ENCODE measurements at regions not wholly inside any gene's neighbourhood (a gene's known extent, or its start where the extent isn't known, plus 50 kb on each side); places are given as distances from the start of the nearest gene placed in this dataset.

DNA sequence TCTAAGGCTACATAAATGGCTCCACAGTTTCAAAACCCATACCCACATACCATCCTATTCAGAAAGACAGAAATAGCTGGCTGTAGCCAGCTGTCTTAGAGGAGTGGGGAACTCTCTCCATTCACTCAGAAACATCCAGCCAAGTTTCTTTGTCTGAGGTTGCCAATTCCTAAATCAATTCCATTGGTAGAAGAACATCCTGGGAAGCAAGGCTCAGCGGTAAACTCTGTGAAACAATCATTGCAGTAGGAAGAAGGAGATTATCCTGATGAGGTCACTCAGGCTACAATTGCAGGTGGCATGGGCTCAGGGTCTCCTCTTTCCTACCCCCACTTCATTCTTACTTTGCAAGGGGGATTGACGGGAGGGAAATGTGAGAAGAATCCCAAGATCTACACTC is 154.0 kb downstream of the ETV1 start:
- Histone ChIP-seq H3K79me2 (replicated peaks; ENCODE audit: insufficient read depth) (no peaks in the 10 kb centered on the region), H3K4me1 (ENCODE audit: insufficient read depth) (peaks cover 18% of the 10 kb centered on the region), H3K9me2 (ENCODE audit: insufficient read depth) (no peaks in the 10 kb centered on the region), H4K20me1 (replicated peaks; ENCODE audit: insufficient read depth) (no peaks in the 10 kb centered on the region), H3F3A (replicated peaks; ENCODE audit: low read depth) (no peaks in the 10 kb centered on the region), H3K27ac (ENCODE audit: low read depth) (no peak overlapping the region), H3K36me3 (ENCODE audit: insufficient read depth) (no peaks in the 10 kb centered on the region), H3K27me3 (ENCODE audit: insufficient read depth) (no peaks in the 10 kb centered on the region), H3K4me3 (no peak overlapping the region), H2AFZ (no peak overlapping the region), H3K4me2 (no peak overlapping the region)
- H3K9me3 Mint-ChIP-seq = no peaks in the 10 kb centered on the region
- peaks cover 2% of the 10 kb centered on the region for H3K27me3 Mint-ChIP-seq (ENCODE audit: insufficient read depth, low read depth, poor library complexity)
- H3K27ac Mint-ChIP-seq = no peak overlapping the region; the same call in none of the 2 replicates
- peaks cover 35% of the 10 kb centered on the region for H3K4me1 Mint-ChIP-seq
- DNase-seq (ENCODE audit: low spot score) (peak; percentile 29), ATAC-seq (peak; percentile 74)
- TF ChIP-seq, protein P1, sequence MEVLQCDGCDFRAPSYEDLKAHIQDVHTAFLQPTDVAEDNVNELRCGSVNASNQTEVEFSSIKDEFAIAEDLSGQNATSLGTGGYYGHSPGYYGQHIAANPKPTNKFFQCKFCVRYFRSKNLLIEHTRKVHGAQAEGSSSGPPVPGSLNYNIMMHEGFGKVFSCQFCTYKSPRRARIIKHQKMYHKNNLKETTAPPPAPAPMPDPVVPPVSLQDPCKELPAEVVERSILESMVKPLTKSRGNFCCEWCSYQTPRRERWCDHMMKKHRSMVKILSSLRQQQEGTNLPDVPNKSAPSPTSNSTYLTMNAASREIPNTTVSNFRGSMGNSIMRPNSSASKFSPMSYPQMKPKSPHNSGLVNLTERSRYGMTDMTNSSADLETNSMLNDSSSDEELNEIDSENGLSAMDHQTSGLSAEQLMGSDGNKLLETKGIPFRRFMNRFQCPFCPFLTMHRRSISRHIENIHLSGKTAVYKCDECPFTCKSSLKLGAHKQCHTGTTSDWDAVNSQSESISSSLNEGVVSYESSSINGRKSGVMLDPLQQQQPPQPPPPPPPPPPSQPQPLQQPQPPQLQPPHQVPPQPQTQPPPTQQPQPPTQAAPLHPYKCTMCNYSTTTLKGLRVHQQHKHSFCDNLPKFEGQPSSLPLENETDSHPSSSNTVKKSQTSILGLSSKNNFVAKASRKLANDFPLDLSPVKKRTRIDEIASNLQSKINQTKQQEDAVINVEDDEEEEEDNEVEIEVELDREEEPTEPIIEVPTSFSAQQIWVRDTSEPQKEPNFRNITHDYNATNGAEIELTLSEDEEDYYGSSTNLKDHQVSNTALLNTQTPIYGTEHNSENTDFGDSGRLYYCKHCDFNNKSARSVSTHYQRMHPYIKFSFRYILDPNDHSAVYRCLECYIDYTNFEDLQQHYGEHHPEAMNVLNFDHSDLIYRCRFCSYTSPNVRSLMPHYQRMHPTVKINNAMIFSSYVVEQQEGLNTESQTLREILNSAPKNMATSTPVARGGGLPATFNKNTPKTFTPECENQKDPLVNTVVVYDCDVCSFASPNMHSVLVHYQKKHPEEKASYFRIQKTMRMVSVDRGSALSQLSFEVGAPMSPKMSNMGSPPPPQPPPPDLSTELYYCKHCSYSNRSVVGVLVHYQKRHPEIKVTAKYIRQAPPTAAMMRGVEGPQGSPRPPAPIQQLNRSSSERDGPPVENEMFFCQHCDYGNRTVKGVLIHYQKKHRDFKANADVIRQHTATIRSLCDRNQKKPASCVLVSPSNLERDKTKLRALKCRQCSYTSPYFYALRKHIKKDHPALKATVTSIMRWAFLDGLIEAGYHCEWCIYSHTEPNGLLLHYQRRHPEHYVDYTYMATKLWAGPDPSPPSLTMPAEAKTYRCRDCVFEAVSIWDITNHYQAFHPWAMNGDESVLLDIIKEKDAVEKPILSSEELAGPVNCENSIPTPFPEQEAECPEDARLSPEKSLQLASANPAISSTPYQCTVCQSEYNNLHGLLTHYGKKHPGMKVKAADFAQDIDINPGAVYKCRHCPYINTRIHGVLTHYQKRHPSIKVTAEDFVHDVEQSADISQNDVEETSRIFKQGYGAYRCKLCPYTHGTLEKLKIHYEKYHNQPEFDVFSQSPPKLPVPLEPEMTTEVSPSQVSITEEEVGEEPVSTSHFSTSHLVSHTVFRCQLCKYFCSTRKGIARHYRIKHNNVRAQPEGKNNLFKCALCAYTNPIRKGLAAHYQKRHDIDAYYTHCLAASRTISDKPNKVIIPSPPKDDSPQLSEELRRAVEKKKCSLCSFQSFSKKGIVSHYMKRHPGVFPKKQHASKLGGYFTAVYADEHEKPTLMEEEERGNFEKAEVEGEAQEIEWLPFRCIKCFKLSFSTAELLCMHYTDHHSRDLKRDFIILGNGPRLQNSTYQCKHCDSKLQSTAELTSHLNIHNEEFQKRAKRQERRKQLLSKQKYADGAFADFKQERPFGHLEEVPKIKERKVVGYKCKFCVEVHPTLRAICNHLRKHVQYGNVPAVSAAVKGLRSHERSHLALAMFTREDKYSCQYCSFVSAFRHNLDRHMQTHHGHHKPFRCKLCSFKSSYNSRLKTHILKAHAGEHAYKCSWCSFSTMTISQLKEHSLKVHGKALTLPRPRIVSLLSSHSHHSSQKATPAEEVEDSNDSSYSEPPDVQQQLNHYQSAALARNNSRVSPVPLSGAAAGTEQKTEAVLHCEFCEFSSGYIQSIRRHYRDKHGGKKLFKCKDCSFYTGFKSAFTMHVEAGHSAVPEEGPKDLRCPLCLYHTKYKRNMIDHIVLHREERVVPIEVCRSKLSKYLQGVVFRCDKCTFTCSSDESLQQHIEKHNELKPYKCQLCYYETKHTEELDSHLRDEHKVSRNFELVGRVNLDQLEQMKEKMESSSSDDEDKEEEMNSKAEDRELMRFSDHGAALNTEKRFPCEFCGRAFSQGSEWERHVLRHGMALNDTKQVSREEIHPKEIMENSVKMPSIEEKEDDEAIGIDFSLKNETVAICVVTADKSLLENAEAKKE (CRISPR knock-in tag; IDR thresholded peaks at IDR 0.05) = peak; percentile 88; the same call in 1 of the 2 replicates
- no peak for TF ChIP-seq STAT1 (IDR thresholded peaks at IDR 0.05; ENCODE audit: unreplicated experiment)
- TF ChIP-seq NANOG (IDR thresholded peaks at IDR 0.05; ENCODE audit: borderline replicate concordance) = no peak
- H3K4me3 Mint-ChIP-seq = no peak overlapping the region
- H3K36me3 Mint-ChIP-seq (ENCODE audit: low read depth) = no peaks in the 10 kb centered on the region

DNA sequence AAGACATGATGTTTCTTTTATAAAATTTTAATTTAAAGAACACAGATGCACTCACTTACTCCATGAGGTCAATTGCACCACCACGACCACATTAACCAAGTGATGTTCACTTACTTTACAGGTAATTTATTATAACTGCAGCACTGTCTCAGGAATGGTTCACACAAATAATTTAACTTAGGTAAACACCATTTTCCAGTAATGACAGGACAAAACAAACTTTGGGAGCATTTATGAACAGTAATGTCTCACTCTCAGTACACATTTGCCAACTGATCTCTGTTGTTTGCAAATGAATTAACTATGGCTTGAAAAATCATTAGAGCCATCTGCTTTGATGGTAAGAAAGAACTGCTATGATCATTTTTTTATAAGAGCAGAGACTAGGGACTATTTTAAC is 150.4 kb downstream of the ETV1 start:
- Histone ChIP-seq H3K4me2 (no peak overlapping the region), H3K27me3 (ENCODE audit: insufficient read depth) (no peaks in the 10 kb centered on the region), H3K4me1 (ENCODE audit: insufficient read depth) (peaks cover 18% of the 10 kb centered on the region), H3K27ac (ENCODE audit: low read depth) (no peak overlapping the region), H3K36me3 (ENCODE audit: insufficient read depth) (no peaks in the 10 kb centered on the region), H3K79me2 (replicated peaks; ENCODE audit: insufficient read depth) (no peaks in the 10 kb centered on the region), H3K9me2 (ENCODE audit: insufficient read depth) (no peaks in the 10 kb centered on the region), H4K20me1 (replicated peaks; ENCODE audit: insufficient read depth) (no peaks in the 10 kb centered on the region), H2AFZ (no peak overlapping the region), H3F3A (replicated peaks; ENCODE audit: low read depth) (no peaks in the 10 kb centered on the region), H3K4me3 (no peak overlapping the region)
- Mint-ChIP-seq H3K27ac (no peak overlapping the region), H3K4me3 (no peak overlapping the region), H3K27me3 (ENCODE audit: insufficient read depth, low read depth, poor library complexity) (no peaks in the 10 kb centered on the region), H3K4me1 (peaks cover 40% of the 10 kb centered on the region), H3K36me3 (ENCODE audit: low read depth) (no peaks in the 10 kb centered on the region), H3K9me3 (no peaks in the 10 kb centered on the region; the same call in 2 of the 3 replicates)
- DNase-seq (ENCODE audit: low spot score) (no peak), ATAC-seq (no peak)
- no peak for TF ChIP-seq EZH2 (IDR thresholded peaks at IDR 0.05; ENCODE audit: low read depth, unreplicated experiment)
- TF ChIP-seq JUNB (IDR thresholded peaks at IDR 0.05; ENCODE audit: unreplicated experiment) = no peak
- TF ChIP-seq, protein P2, sequence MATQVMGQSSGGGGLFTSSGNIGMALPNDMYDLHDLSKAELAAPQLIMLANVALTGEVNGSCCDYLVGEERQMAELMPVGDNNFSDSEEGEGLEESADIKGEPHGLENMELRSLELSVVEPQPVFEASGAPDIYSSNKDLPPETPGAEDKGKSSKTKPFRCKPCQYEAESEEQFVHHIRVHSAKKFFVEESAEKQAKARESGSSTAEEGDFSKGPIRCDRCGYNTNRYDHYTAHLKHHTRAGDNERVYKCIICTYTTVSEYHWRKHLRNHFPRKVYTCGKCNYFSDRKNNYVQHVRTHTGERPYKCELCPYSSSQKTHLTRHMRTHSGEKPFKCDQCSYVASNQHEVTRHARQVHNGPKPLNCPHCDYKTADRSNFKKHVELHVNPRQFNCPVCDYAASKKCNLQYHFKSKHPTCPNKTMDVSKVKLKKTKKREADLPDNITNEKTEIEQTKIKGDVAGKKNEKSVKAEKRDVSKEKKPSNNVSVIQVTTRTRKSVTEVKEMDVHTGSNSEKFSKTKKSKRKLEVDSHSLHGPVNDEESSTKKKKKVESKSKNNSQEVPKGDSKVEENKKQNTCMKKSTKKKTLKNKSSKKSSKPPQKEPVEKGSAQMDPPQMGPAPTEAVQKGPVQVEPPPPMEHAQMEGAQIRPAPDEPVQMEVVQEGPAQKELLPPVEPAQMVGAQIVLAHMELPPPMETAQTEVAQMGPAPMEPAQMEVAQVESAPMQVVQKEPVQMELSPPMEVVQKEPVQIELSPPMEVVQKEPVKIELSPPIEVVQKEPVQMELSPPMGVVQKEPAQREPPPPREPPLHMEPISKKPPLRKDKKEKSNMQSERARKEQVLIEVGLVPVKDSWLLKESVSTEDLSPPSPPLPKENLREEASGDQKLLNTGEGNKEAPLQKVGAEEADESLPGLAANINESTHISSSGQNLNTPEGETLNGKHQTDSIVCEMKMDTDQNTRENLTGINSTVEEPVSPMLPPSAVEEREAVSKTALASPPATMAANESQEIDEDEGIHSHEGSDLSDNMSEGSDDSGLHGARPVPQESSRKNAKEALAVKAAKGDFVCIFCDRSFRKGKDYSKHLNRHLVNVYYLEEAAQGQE (IDR thresholded peaks at IDR 0.05; ENCODE audit: unreplicated experiment) = no peak
- no peak for TF ChIP-seq ZNF331 (CRISPR knock-in tag; IDR thresholded peaks at IDR 0.05; ENCODE audit: low read depth)
- TF ChIP-seq, protein P3, sequence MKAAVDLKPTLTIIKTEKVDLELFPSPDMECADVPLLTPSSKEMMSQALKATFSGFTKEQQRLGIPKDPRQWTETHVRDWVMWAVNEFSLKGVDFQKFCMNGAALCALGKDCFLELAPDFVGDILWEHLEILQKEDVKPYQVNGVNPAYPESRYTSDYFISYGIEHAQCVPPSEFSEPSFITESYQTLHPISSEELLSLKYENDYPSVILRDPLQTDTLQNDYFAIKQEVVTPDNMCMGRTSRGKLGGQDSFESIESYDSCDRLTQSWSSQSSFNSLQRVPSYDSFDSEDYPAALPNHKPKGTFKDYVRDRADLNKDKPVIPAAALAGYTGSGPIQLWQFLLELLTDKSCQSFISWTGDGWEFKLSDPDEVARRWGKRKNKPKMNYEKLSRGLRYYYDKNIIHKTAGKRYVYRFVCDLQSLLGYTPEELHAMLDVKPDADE (IDR thresholded peaks at IDR 0.05) = no peak
- no peak for TF ChIP-seq EZH2phosphoT487 (IDR thresholded peaks at IDR 0.05; ENCODE audit: unreplicated experiment)
- no peak for TF ChIP-seq NANOG (IDR thresholded peaks at IDR 0.05; ENCODE audit: borderline replicate concordance)
- no peak for TF ChIP-seq ZNF114 (CRISPR knock-in tag; IDR thresholded peaks at IDR 0.05)
- no peak for TF ChIP-seq STAT1 (IDR thresholded peaks at IDR 0.05; ENCODE audit: unreplicated experiment)
- no peak for TF ChIP-seq CREB1 (CRISPR knock-in tag; IDR thresholded peaks at IDR 0.05; ENCODE audit: low read depth)
- TF ChIP-seq POLR2AphosphoS5 (IDR thresholded peaks at IDR 0.05; ENCODE audit: low read depth) = no peak

Measured in GM23338 (cell line).